ENCODE measurements at regions not wholly inside any gene's neighbourhood (a gene's known extent, or its start where the extent isn't known, plus 50 kb on each side); places are given as distances from the start of the nearest gene placed in this dataset.
"Not testable (repeated sequence)": the region's sequence is repeated elsewhere in the genome, so short reads cannot be mapped to it uniquely, and the experiment has no call there.

DNA sequence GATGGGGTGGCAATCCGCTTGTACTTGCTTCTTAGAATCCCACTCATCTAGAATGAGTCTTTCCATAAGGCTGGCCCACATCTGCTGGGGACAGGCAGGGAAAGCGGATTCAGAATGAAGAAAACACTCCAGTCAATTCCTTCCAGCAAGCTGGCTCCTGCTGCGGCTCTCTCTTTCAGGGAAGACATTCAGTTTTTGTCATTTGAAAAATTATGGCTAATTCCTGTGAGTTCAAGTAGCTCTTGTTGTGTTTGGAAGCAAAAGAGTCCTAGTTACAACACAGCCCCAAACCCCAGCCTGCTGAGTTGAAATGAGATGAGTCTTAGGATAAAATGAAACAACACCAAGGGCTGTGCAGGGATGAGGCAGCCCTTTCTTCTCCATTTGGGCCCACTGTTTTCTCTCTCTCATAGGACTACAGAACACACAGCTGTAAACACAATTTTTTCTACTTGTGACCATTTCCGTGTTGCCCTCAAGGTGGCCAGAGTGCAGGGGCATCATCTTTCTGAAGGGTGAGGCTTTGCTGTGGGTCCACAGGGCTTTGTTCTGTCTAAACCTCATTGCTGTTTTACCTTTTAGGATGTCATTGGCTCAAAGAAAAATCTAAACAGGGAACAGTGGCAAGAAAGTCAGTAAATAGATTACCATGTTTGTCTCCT lies 90.8 kb upstream of the EEPD1 start:
- peak; percentile 45 for DNase-seq (ENCODE audit: low read depth)
- TF ChIP-seq CTCF (IDR thresholded peaks at IDR 0.05; ENCODE audit: insufficient read depth, low read length): no peak
- H3K4me3 ChIP-seq (ENCODE audit: low read depth, low read length): no peak overlapping the region

DNA sequence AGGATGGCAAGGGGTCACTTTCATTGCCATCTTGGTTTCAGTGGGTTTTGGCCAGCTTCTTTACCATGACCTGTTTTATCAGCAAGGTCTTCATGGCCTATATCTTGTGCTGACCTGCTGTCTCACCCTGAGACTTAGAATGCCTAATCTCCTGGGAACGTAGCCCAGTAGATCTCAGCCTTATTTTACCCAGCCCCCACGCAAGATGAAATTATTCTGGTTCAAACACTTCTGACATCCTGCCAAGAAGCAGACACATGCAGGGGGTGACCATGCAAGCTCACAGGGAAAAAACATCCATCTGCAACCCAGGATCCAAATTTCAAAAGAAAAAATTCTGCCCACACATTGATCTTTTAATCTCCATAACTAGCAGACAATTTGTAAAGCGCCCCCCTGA lies 88.4 kb upstream of the EEPD1 start:
- no peak for TF ChIP-seq CTCF (IDR thresholded peaks at IDR 0.05; ENCODE audit: insufficient read depth, low read length)
- no peak overlapping the region for H3K4me3 ChIP-seq (ENCODE audit: low read depth, low read length)
- no peak for DNase-seq (ENCODE audit: low read depth)

GRCh38 chr7:36065563-36066342 lies 87.3 kb upstream of the EEPD1 start:
- not testable (repeated sequence) for DNase-seq (ENCODE audit: low read depth); H3K4me3 ChIP-seq (ENCODE audit: low read depth, low read length)

- TF ChIP-seq CTCF (IDR thresholded peaks at IDR 0.05; ENCODE audit: insufficient read depth, low read length): no peak
- no peak for DNase-seq (ENCODE audit: low read depth)
- no peak overlapping the region for H3K4me3 ChIP-seq (ENCODE audit: low read depth, low read length)
These were observed 86.8 kb upstream of the EEPD1 start for GRCh38 chr7:36066343-36066664.

GRCh38 chr7:36070230-36070629 lies 82.8 kb upstream of the EEPD1 start:
- no peak for DNase-seq (ENCODE audit: low read depth)
- H3K4me3 ChIP-seq (ENCODE audit: low read depth, low read length): no peak overlapping the region
- no peak for TF ChIP-seq CTCF (IDR thresholded peaks at IDR 0.05; ENCODE audit: insufficient read depth, low read length)

GRCh38 chr7:36071605-36072004 lies 81.4 kb upstream of the EEPD1 start:
- peak; percentile 26 for DNase-seq (ENCODE audit: low read depth)
- TF ChIP-seq CTCF (IDR thresholded peaks at IDR 0.05; ENCODE audit: insufficient read depth, low read length): no peak
- H3K4me3 ChIP-seq (ENCODE audit: low read depth, low read length): no peak overlapping the region

DNA sequence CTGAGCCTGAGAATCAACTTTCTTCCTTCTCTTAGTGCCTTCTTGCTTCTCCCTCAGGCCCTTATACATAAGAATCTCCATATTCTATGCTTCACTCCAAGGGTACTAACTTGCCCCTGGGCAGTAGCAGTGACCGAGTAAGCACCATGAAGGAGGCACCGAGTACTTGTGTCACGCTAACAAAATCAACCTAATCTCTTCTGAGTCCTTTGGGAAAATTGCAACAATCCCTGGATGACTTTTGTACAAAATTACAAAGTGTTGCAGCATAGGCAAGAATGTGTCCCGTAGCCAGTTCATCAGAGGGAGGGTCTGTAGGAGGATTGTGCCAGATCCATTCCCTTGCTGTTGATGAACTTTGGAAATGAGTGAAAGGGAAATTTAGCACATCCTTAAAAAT lies 80.4 kb upstream of the EEPD1 start:
- no peak for DNase-seq (ENCODE audit: low read depth)
- H3K4me3 ChIP-seq (ENCODE audit: low read depth, low read length): no peak overlapping the region
- no peak for TF ChIP-seq CTCF (IDR thresholded peaks at IDR 0.05; ENCODE audit: insufficient read depth, low read length)

Data from fibroblast of the aortic adventitia (primary cell).